Smooth muscle cell (in vitro differentiated cells): ENCODE measurements at regions not wholly inside any gene's neighbourhood (a gene's known extent, or its start where the extent isn't known, plus 50 kb on each side); places are given as distances from the start of the nearest gene placed in this dataset.

Source experiments
- DNase-seq: peaks from one replicate; lab custom pipeline; 2025; ENCODE audit not compliant: unreplicated experiment; lab: John Stamatoyannopoulos, UW
- H2AFZ ChIP-seq: fragments of 200-600 bp; sonication (generic); 2 replicates; pipeline ENCODE4 v1.6.0; 2016; ENCODE audit warnings: antibody characterized with exemption, low read depth, mild to moderate bottlenecking
- H3F3A ChIP-seq: fragments of 200-600 bp; sonication (generic); 2 replicates; pipeline ENCODE4 v1.6.0; 2017; ENCODE audit warnings: antibody characterized with exemption, low read depth
- H3K27ac ChIP-seq: fragments of 200-600 bp; sonication (generic); 2 replicates; pipeline ENCODE4 v1.5.1; 2016; ENCODE audit warnings: low read depth, mild to moderate bottlenecking
- H3K27me3 ChIP-seq: fragments of 200-600 bp; sonication (generic); 2 replicates; pipeline ENCODE4 v1.6.1; 2016; ENCODE audit warnings: low read depth, mild to moderate bottlenecking
- H3K36me3 ChIP-seq: fragments of 200-600 bp; sonication (generic); 2 replicates; pipeline ENCODE4 v1.5.1; 2016; ENCODE audit warnings: low read depth
- H3K4me1 ChIP-seq: fragments of 200-600 bp; sonication (generic); 2 replicates; pipeline ENCODE4 v1.5.1; 2016; ENCODE audit warnings: low read depth
- H3K4me2 ChIP-seq: fragments of 200-600 bp; sonication (generic); 2 replicates; pipeline ENCODE4 v1.6.0; 2016; ENCODE audit warnings: mild to moderate bottlenecking
- H3K4me3 ChIP-seq: fragments of 200-600 bp; sonication (generic); 2 replicates; pipeline ENCODE4 v1.5.1; 2016; ENCODE audit warnings: mild to moderate bottlenecking
- H3K79me2 ChIP-seq: fragments of 200-600 bp; sonication (generic); 2 replicates; pipeline ENCODE4 v1.6.0; 2016; ENCODE audit warnings: low read depth, mild to moderate bottlenecking
- H3K9ac ChIP-seq: fragments of 200-600 bp; sonication (generic); 2 replicates; pipeline ENCODE4 v1.6.0; 2016; ENCODE audit warnings: low read depth
- H3K9me3 ChIP-seq: fragments of 200-600 bp; sonication (generic); replicated peaks from 2 replicates; pipeline ENCODE4 v1.5.1; 2016; ENCODE audit warnings: low read depth
- H4K20me1 ChIP-seq: fragments of 200-600 bp; sonication (generic); 2 replicates; pipeline ENCODE4 v1.6.0; 2016; ENCODE audit warnings: low read depth
- WGBS: methylation state at CpG from one replicate; pipeline ENCODE4 v1.1.7; 2016; ENCODE audit warnings: low lambda C conversion rate; 5-methylcytosine and 5-hydroxymethylcytosine counted together
- TF ChIP-seq, protein P1 (sequence below): fragments of 200-600 bp; sonication (generic); IDR thresholded peaks from 2 replicates; pipeline ENCODE4 v1.5.1; 2017; ENCODE audit warnings: borderline replicate concordance, mild to moderate bottlenecking, antibody characterized with exemption; ENCODE audit not compliant: insufficient read depth, poor library complexity, severe bottlenecking

DNA sequence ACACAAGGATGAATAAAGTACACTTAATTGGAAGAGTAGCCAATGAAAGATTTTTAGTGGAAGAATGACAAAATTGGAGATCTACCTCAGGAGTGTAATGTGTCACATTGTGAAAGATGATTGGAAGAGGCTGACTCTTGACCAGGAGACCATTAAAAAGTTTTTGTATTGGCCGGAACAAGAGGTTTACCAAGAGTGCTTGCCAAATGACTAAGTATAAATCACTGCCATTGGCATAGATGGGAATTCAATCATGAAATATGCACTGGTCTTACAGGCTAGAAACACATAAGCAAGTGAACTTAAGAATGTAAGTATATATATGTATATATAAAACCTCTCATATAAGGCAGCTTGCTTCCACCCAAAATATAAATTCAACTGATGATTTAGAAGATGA, 58.7 kb upstream of the TFEC start:
- Histone ChIP-seq H3K9ac (no peak overlapping the region), H3K36me3 (no peaks in the 10 kb centered on the region), H3F3A (no peaks in the 10 kb centered on the region), H3K79me2 (no peaks in the 10 kb centered on the region), H3K27me3 (no peaks in the 10 kb centered on the region), H3K4me2 (no peak overlapping the region), H3K27ac (no peak overlapping the region), H3K4me3 (no peak overlapping the region), H3K9me3 (no peaks in the 10 kb centered on the region), H3K4me1 (no peaks in the 10 kb centered on the region), H4K20me1 (no peaks in the 10 kb centered on the region), H2AFZ (no peak overlapping the region)
- TF ChIP-seq, protein P1, sequence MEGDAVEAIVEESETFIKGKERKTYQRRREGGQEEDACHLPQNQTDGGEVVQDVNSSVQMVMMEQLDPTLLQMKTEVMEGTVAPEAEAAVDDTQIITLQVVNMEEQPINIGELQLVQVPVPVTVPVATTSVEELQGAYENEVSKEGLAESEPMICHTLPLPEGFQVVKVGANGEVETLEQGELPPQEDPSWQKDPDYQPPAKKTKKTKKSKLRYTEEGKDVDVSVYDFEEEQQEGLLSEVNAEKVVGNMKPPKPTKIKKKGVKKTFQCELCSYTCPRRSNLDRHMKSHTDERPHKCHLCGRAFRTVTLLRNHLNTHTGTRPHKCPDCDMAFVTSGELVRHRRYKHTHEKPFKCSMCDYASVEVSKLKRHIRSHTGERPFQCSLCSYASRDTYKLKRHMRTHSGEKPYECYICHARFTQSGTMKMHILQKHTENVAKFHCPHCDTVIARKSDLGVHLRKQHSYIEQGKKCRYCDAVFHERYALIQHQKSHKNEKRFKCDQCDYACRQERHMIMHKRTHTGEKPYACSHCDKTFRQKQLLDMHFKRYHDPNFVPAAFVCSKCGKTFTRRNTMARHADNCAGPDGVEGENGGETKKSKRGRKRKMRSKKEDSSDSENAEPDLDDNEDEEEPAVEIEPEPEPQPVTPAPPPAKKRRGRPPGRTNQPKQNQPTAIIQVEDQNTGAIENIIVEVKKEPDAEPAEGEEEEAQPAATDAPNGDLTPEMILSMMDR = no peak
- 100% methylated on average over 1 of the region's 1 CpG for WGBS
- DNase-seq = no peak

DNA sequence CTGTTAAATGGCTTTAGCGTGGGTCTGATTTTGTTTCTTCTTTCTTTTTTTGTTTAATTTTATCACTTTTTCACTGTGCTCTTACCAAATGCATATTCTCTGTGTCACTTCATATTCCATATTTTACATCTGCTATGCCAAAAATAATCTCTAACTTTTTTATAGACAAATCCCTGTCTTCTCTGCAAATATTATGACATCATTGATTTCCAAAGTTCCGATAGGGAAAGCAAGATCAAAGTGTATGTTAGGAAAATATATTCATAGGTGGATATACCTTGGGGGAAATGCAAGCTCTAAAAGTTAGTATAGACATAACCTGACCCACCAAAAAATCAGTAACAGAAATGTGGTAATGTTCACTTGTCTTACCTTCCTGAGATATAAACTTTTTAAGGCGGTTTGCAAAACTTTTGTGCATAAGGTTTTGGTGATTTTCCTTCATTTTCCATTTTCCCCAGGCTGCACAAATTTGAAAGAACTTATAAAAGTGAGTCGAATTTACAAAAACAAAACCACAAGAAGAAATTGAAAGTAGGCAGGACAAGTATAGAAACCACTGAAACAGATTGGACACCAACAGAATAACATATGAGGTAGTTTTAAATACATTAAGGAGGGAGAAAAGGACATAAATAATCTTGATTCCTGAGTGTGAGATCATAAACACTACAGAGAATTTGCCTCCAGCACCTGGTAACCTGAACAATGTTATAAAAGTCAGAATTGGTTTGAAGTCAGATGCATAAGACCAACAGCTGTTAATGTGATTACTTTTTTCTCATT, 63.1 kb upstream of the TFEC start:
- Histone ChIP-seq H3K4me1 (no peaks in the 10 kb centered on the region), H3K9ac (no peak overlapping the region)
- WGBS = 85% methylated on average over 4 of the region's 4 CpGs

DNA sequence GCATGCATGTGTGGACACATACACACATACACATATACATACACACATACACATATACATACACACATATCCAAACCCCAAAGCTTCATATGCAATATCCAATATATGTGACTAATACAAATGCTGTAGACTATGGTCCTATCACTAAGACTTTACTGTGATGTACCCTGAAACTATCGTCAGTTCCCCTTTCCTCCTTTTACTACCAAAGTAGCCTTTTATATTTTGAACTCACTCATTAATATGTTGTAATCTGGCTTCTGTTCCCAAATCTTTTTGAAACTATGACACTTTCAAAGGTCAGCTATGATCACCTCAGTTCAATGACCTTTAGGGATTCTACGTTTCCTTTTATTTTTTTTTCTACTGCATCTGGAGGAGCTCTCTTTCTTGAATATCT, 64.8 kb upstream of the TFEC start:
- TF ChIP-seq, protein P1 = no peak

More for the DNA sequence above, 63.1 kb upstream of the TFEC start:
- Histone ChIP-seq H3K9me3 (no peaks in the 10 kb centered on the region), H2AFZ (no peak overlapping the region), H3K36me3 (no peaks in the 10 kb centered on the region), H3K27ac (no peak overlapping the region), H3K4me2 (no peak overlapping the region), H3K27me3 (no peaks in the 10 kb centered on the region), H3F3A (no peaks in the 10 kb centered on the region), H3K4me3 (no peak overlapping the region), H3K79me2 (no peaks in the 10 kb centered on the region), H4K20me1 (no peaks in the 10 kb centered on the region)
- DNase-seq = no peak
- TF ChIP-seq, protein P1 = no peak

More for the DNA sequence above, 64.8 kb upstream of the TFEC start:
- no peaks in the 10 kb centered on the region for H3K9me3 ChIP-seq
- no peaks in the 10 kb centered on the region for H4K20me1 ChIP-seq
- H3F3A ChIP-seq = no peaks in the 10 kb centered on the region
- no peak overlapping the region for H3K4me3 ChIP-seq
- no peaks in the 10 kb centered on the region for H3K36me3 ChIP-seq
- no peaks in the 10 kb centered on the region for H3K79me2 ChIP-seq
- no peaks in the 10 kb centered on the region for H3K4me1 ChIP-seq
- H2AFZ ChIP-seq = no peak overlapping the region
- H3K4me2 ChIP-seq = no peak overlapping the region
- DNase-seq = no peak
- H3K27ac ChIP-seq = no peak overlapping the region
- no peaks in the 10 kb centered on the region for H3K27me3 ChIP-seq
- no peak overlapping the region for H3K9ac ChIP-seq
- WGBS = 92% methylated on average over 2 of the region's 2 CpGs
